IMR-90 (cell line): ENCODE measurements at regions not wholly inside any gene's neighbourhood (a gene's known extent, or its start where the extent isn't known, plus 50 kb on each side); places are given as distances from the start of the nearest gene placed in this dataset.

Experiments
- ATAC-seq: fragments of 200-7000 bp; cut with Tn5 transposase; 2 replicates; pipeline ENCODE4 v1.9.1; 2020; ENCODE audit warnings: low read depth, mild to moderate bottlenecking, moderate library complexity
- BruUV-seq: library from RNA; stranded (reverse); fragments of 400-500 nt; replicated peaks from 2 replicates; lab custom pipeline; 2021; lab: Mats Ljungman, UMichigan
- CTCF ChIA-PET: fragments of 300-600 bp; formaldehyde crosslinking; extraction: SDS; loops from one replicate; lab custom pipeline; 2021; ENCODE audit warnings: antibody characterized with exemption; lab: Yijun Ruan, JAX
- POLR2A ChIA-PET: fragments of 300-600 bp; sonication (Branson Sonifier 250); formaldehyde crosslinking; loops from one replicate; lab custom pipeline; 2022; ENCODE audit warnings: antibody characterized with exemption; ENCODE audit not compliant: unreplicated experiment; lab: Charles Lee
- DNase-seq: peaks from one replicate; pipeline ENCODE4 v3.0.0; 2013
- H2AFZ ChIP-seq: replicated peaks from 2 replicates; pipeline ENCODE3; 2013; ENCODE audit warnings: low read length, mild to moderate bottlenecking; ENCODE audit not compliant: poor library complexity
- H2AK5ac ChIP-seq: 2 replicates; pipeline ENCODE4 v1.6.1; 2013; ENCODE audit warnings: low read depth, low read length, inconsistent platforms
- H2AK9ac ChIP-seq: replicated peaks from 2 replicates; pipeline ENCODE3; 2013; ENCODE audit warnings: mild to moderate bottlenecking, low read depth, low read length, moderate library complexity; ENCODE audit not compliant: poor library complexity
- H2BK120ac ChIP-seq: 2 replicates; pipeline ENCODE4 v1.6.1; 2013; ENCODE audit warnings: low read depth, low read length, inconsistent platforms
- H2BK15ac ChIP-seq: 3 replicates; pipeline ENCODE4 v1.6.1; 2013; ENCODE audit warnings: low read depth, low read length, inconsistent platforms
- H2BK20ac ChIP-seq: 2 replicates; pipeline ENCODE4 v1.6.1; 2013; ENCODE audit warnings: low read depth, mild to moderate bottlenecking, inconsistent platforms, low read length, moderate library complexity
- H2BK5ac ChIP-seq: 2 replicates; pipeline ENCODE4 v1.6.1; 2013; ENCODE audit warnings: mild to moderate bottlenecking, low read depth, low read length, inconsistent platforms; ENCODE audit not compliant: poor library complexity, severe bottlenecking
- H3K14ac ChIP-seq: replicated peaks from 2 replicates; pipeline ENCODE4 v1.6.1; 2013; ENCODE audit warnings: low read depth, low read length, inconsistent platforms
- H3K18ac ChIP-seq: 2 replicates; pipeline ENCODE4 v1.6.1; 2013; ENCODE audit warnings: low read depth, low read length, control low read depth
- H3K23ac ChIP-seq: 2 replicates; pipeline ENCODE4 v1.6.1; 2013; ENCODE audit warnings: low read depth, low read length, inconsistent platforms
- H3K27ac ChIP-seq: 2 replicates; pipeline ENCODE4 v1.5.1; 2013; ENCODE audit warnings: mild to moderate bottlenecking, control low read depth, low read length; ENCODE audit not compliant: insufficient read depth
- H3K27me3 ChIP-seq: 2 replicates; pipeline ENCODE4 v1.6.1; 2013; ENCODE audit warnings: low read length; ENCODE audit not compliant: control insufficient read depth, insufficient read depth
- H3K36me3 ChIP-seq: 2 replicates; pipeline ENCODE4 v1.6.1; 2013; ENCODE audit warnings: low read length, mixed read lengths; ENCODE audit not compliant: control insufficient read depth, insufficient read depth
- H3K4ac ChIP-seq: 2 replicates; pipeline ENCODE4 v1.6.1; 2013; ENCODE audit warnings: low read depth, low read length, inconsistent platforms
- H3K4me1 ChIP-seq: 2 replicates; pipeline ENCODE4 v1.6.1; 2013; ENCODE audit warnings: low read length, mixed read lengths; ENCODE audit not compliant: control insufficient read depth, insufficient read depth
- H3K4me2 ChIP-seq: 2 replicates; pipeline ENCODE4 v1.6.1; 2013; ENCODE audit warnings: low read depth, mild to moderate bottlenecking, control low read depth, low read length, moderate library complexity
- H3K4me3 ChIP-seq: 2 replicates; pipeline ENCODE4 v1.5.1; 2013; ENCODE audit warnings: low read depth, mild to moderate bottlenecking, control low read depth, low read length, moderate library complexity; ENCODE audit not compliant: insufficient read depth
- H3K56ac ChIP-seq: 2 replicates; pipeline ENCODE4 v1.6.1; 2013; ENCODE audit warnings: low read length, inconsistent platforms; ENCODE audit not compliant: insufficient read depth; ENCODE audit errors: extremely low read depth
- H3K79me1 ChIP-seq, 2 experiments: 2 replicates each; pipeline ENCODE4 v1.6.1; 2013; ENCODE audit warnings: low read length in 2 of 2, inconsistent platforms in 1 of 2, low read depth in 1 of 2
- H3K9ac ChIP-seq: 2 replicates; pipeline ENCODE4 v1.6.1; 2013; ENCODE audit warnings: low read depth, low read length, control low read depth
- H3K9me1 ChIP-seq: 2 replicates; pipeline ENCODE4 v1.6.1; 2013; ENCODE audit warnings: low read length, inconsistent platforms; ENCODE audit not compliant: insufficient read depth
- H3K9me3 ChIP-seq: 2 replicates; pipeline ENCODE4 v1.6.1; 2013; ENCODE audit warnings: low read length; ENCODE audit not compliant: control insufficient read depth, insufficient read depth
- H4K20me1 ChIP-seq: 2 replicates; pipeline ENCODE4 v1.6.1; 2013; ENCODE audit warnings: low read length, inconsistent platforms; ENCODE audit not compliant: insufficient read depth
- H4K5ac ChIP-seq: 2 replicates; pipeline ENCODE4 v1.6.1; 2013; ENCODE audit warnings: mild to moderate bottlenecking, low read depth, low read length, control low read depth
- H4K8ac ChIP-seq, 2 experiments: 2 replicates each; pipeline ENCODE4 v1.6.1; 2013; ENCODE audit warnings: low read depth in 2 of 2, low read length in 2 of 2, control low read depth in 1 of 2, inconsistent platforms in 1 of 2
- H4K91ac ChIP-seq: 2 replicates; pipeline ENCODE4 v1.6.1; 2013; ENCODE audit warnings: low read depth, low read length, inconsistent platforms; ENCODE audit not compliant: insufficient read depth
- BHLHE40 ChIP-seq: fragments of 150-350 bp; IDR thresholded peaks from 2 replicates; pipeline ENCODE4 v1.6.1; 2016; ENCODE audit warnings: mild to moderate bottlenecking, low read depth, low read length
- MAZ ChIP-seq: IDR thresholded peaks from 2 replicates; pipeline ENCODE4 v1.6.1; 2012; ENCODE audit warnings: low read depth, mild to moderate bottlenecking, low read length, improper control_type of control experiment, moderate library complexity, borderline replicate concordance
- NFE2L2 ChIP-seq: fragments of 150-350 bp; IDR thresholded peaks from 2 replicates; pipeline ENCODE4 v1.6.1; 2016; ENCODE audit warnings: low read depth, mild to moderate bottlenecking, low read length
- RCOR1 ChIP-seq: IDR thresholded peaks from 2 replicates; pipeline ENCODE4 v1.6.1; 2012; ENCODE audit warnings: mild to moderate bottlenecking, low read length, improper control_type of control experiment; ENCODE audit not compliant: insufficient replicate concordance
- WGBS, 2 experiments: methylation state at CpG; one replicate each; pipeline versions ENCODE4 v1.1.5 to v1.1.7; 2013; ENCODE audit warnings: missing lambda C conversion rate in 2 of 2; ENCODE audit not compliant: insufficient read length in 1 of 2; ENCODE audit errors: extremely low coverage in 2 of 2; 5-methylcytosine and 5-hydroxymethylcytosine counted together
- dilution Hi-C: fragments of 300-500 bp; cut with HindIII; formaldehyde crosslinking; loops from one replicate; pipeline ENCODE4 v1.14.3; 2018; ENCODE audit warnings: low sequenced_read_pairs; ENCODE audit not compliant: unreplicated experiment
- in situ Hi-C: fragments of 300-500 bp; cut with MboI; formaldehyde crosslinking; loops from 3 replicates; pipeline ENCODE4 v1.14.3; 2019; ENCODE audit warnings: low sequenced_read_pairs, inconsistent platforms, mixed read lengths
- intact Hi-C: fragments of 100-400 bp; cut with micrococcal nuclease; formaldehyde crosslinking; loops from 2 replicates; pipeline ENCODE4 v1.10.0; 2022
- TF ChIP-seq, protein P1 (sequence below): fragments of 150-350 bp; IDR thresholded peaks from 2 replicates; pipeline ENCODE4 v1.6.1; 2016; ENCODE audit warnings: low read depth, mild to moderate bottlenecking, low read length, moderate library complexity, borderline replicate concordance
- TF ChIP-seq, protein P2 (sequence below): fragments of 150-350 bp; IDR thresholded peaks from 2 replicates; pipeline ENCODE4 v1.6.1; 2017; ENCODE audit warnings: mild to moderate bottlenecking, antibody characterized with exemption, low read length, low read depth

DNA sequence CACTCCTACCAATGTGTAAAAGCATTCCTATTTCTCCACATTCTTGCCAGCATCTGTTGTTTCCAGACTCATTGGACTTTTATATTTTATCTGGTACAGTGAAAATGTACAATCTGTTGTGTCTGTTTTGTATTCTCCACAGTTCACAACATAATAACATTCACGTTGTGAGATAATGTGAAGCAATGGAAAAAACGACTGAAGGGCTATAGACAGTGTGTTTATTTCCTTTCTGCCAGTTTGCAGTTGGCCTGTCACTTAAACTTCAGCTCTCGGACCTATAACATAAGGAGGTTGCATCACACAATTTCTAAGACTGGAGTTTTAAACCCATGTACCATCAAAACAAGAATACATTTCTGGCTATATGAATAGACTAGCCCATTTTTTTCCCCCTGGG is 965.5 kb upstream of the ATXN8OS start:
- no peak overlapping the region for H3K9ac ChIP-seq
- H3K4me3 ChIP-seq = no peak overlapping the region
- H2AK9ac ChIP-seq = no peak overlapping the region
- H4K20me1 ChIP-seq = no peaks in the 10 kb centered on the region
- intact Hi-C loops = no loop called here
- H3K27ac ChIP-seq = no peak overlapping the region
- no peak overlapping the region for H3K18ac ChIP-seq
- no peak for ATAC-seq
- no peaks in the 10 kb centered on the region for H3K4me1 ChIP-seq
- no peak overlapping the region for H4K8ac ChIP-seq
- H3K9me1 ChIP-seq = no peaks in the 10 kb centered on the region
- POLR2A ChIA-PET = no interaction called here
- H3K36me3 ChIP-seq = no peaks in the 10 kb centered on the region
- H3K56ac ChIP-seq = no peak overlapping the region
- H2BK15ac ChIP-seq = no peak overlapping the region
- no peak for DNase-seq
- H2BK20ac ChIP-seq = no peak overlapping the region
- no peak overlapping the region for H2AFZ ChIP-seq
- no peak overlapping the region for H2AK5ac ChIP-seq
- no peak overlapping the region for H4K91ac ChIP-seq
- H3K4ac ChIP-seq = no peak overlapping the region
- H3K27me3 ChIP-seq = no peaks in the 10 kb centered on the region
- H3K23ac ChIP-seq = no peak overlapping the region
- CTCF ChIA-PET = no interaction called here
- dilution Hi-C loops = no loop called here
- no TSS peak for BruUV-seq
- H3K4me2 ChIP-seq = no peak overlapping the region
- peaks cover 4% of the 10 kb centered on the region for H3K9me3 ChIP-seq
- in situ Hi-C loops = no loop called here
- H2BK5ac ChIP-seq = no peak overlapping the region
- H2BK120ac ChIP-seq = no peak overlapping the region
- TF ChIP-seq, protein P1, sequence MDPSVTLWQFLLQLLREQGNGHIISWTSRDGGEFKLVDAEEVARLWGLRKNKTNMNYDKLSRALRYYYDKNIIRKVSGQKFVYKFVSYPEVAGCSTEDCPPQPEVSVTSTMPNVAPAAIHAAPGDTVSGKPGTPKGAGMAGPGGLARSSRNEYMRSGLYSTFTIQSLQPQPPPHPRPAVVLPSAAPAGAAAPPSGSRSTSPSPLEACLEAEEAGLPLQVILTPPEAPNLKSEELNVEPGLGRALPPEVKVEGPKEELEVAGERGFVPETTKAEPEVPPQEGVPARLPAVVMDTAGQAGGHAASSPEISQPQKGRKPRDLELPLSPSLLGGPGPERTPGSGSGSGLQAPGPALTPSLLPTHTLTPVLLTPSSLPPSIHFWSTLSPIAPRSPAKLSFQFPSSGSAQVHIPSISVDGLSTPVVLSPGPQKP = no peak
- TF ChIP-seq MAZ (no peak), BHLHE40 (no peak), RCOR1 (no peak), NFE2L2 (no peak)
- TF ChIP-seq, protein P2, sequence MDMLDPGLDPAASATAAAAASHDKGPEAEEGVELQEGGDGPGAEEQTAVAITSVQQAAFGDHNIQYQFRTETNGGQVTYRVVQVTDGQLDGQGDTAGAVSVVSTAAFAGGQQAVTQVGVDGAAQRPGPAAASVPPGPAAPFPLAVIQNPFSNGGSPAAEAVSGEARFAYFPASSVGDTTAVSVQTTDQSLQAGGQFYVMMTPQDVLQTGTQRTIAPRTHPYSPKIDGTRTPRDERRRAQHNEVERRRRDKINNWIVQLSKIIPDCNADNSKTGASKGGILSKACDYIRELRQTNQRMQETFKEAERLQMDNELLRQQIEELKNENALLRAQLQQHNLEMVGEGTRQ = no peak
- no peaks in the 10 kb centered on the region for H3K79me1 ChIP-seq
- H4K5ac ChIP-seq = no peak overlapping the region
- H3K14ac ChIP-seq = no peak overlapping the region
- no CpG with 5 or more reads among the region's 3 CpGs for WGBS, 2 experiments
